Nephron (organoid): ENCODE measurements at regions not wholly inside any gene's neighbourhood (a gene's known extent, or its start where the extent isn't known, plus 50 kb on each side); places are given as distances from the start of the nearest gene placed in this dataset.

Experiments used
- H3K27ac Mint-ChIP-seq, 3 experiments: 2 replicates each; pipeline ENCODE4 v1.8.0; 2020; ENCODE audit warnings: mixed read lengths in 3 of 3, mild to moderate bottlenecking in 2 of 3, moderate library complexity in 1 of 3
- H3K27me3 Mint-ChIP-seq: 2 replicates; pipeline ENCODE4 v1.8.0; 2021; ENCODE audit warnings: low read depth, mild to moderate bottlenecking, moderate library complexity, mixed read lengths
- H3K36me3 Mint-ChIP-seq: 2 replicates; pipeline ENCODE4 v1.8.0; 2020; ENCODE audit warnings: low read depth, mixed read lengths
- H3K4me1 Mint-ChIP-seq: 2 replicates; pipeline ENCODE4 v1.8.0; 2020; ENCODE audit warnings: mixed read lengths
- H3K4me3 Mint-ChIP-seq, 3 experiments: 2 replicates each; pipeline ENCODE4 v1.8.0; 2020; ENCODE audit warnings: mild to moderate bottlenecking in 3 of 3, mixed read lengths in 3 of 3, moderate library complexity in 2 of 3
- H3K9me3 Mint-ChIP-seq: 2 replicates; pipeline ENCODE4 v1.8.0; 2020; ENCODE audit warnings: mixed read lengths
- TF ChIP-seq, protein P1 (sequence below), 3 experiments: fragments of 200-600 bp; sonication (generic); IDR thresholded peaks; one replicate each; pipeline ENCODE4 v1.5.0; 2021; ENCODE audit warnings: antibody characterized with exemption in 3 of 3; ENCODE audit not compliant: unreplicated experiment in 3 of 3

DNA sequence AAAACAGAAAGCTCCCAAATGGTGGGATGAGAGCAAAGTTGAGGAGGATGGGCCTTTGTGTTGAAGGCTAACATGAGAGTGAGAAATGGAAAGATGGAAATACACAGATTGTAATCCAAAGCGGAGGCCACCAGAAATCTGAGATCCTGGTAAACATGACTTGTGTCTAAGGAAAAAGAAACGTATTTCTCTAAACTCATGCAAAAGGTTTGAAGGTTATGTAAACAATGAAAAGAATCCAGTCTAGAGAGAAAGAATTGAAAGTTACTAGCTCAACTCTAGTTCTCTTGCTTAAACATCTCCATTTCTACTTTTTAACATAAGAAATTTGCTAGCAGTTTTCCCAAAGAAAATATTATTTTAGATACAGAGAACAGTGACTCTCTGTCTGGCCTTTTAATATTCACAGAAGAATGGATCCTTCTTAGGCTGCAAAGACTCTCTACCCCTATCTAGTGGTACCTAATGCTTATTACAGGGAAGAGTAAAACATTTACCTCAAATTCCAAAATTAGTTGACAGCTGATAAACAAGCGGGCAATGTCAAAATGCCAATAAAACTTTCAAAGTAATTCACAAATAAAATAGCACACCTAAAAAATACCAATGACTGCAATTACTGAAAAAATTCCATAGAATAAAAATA is 75.8 kb upstream of the SOX5 start:
- TF ChIP-seq, protein P1, sequence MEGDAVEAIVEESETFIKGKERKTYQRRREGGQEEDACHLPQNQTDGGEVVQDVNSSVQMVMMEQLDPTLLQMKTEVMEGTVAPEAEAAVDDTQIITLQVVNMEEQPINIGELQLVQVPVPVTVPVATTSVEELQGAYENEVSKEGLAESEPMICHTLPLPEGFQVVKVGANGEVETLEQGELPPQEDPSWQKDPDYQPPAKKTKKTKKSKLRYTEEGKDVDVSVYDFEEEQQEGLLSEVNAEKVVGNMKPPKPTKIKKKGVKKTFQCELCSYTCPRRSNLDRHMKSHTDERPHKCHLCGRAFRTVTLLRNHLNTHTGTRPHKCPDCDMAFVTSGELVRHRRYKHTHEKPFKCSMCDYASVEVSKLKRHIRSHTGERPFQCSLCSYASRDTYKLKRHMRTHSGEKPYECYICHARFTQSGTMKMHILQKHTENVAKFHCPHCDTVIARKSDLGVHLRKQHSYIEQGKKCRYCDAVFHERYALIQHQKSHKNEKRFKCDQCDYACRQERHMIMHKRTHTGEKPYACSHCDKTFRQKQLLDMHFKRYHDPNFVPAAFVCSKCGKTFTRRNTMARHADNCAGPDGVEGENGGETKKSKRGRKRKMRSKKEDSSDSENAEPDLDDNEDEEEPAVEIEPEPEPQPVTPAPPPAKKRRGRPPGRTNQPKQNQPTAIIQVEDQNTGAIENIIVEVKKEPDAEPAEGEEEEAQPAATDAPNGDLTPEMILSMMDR (IDR thresholded peaks at IDR 0.05; ENCODE audit: unreplicated experiment in 3 of 3): peak; percentile 9 to 52 (median 28)
- H3K4me3 Mint-ChIP-seq: no peak overlapping the region

GRCh38 chr12:24023081-24023480 is 73.6 kb upstream of the SOX5 start:
- Mint-ChIP-seq H3K27ac (no peak overlapping the region), H3K9me3 (no peaks in the 10 kb centered on the region), H3K36me3 (no peaks in the 10 kb centered on the region), H3K4me3 (no peak overlapping the region), H3K4me1 (no peaks in the 10 kb centered on the region), H3K27me3 (no peaks in the 10 kb centered on the region)
- TF ChIP-seq, protein P1 (IDR thresholded peaks at IDR 0.05; ENCODE audit: unreplicated experiment in 3 of 3): no peak

More for the DNA sequence above, 75.8 kb upstream of the SOX5 start:
- H3K36me3 Mint-ChIP-seq: peaks cover 3% of the 10 kb centered on the region
- no peak overlapping the region for H3K27ac Mint-ChIP-seq
- H3K27me3 Mint-ChIP-seq: no peaks in the 10 kb centered on the region
- H3K4me1 Mint-ChIP-seq: no peaks in the 10 kb centered on the region
- no peaks in the 10 kb centered on the region for H3K9me3 Mint-ChIP-seq

GRCh38 chr12:24021164-24021502 is 71.7 kb upstream of the SOX5 start:
- Mint-ChIP-seq H3K27ac (no peak overlapping the region), H3K4me3 (no peak overlapping the region), H3K36me3 (no peaks in the 10 kb centered on the region), H3K4me1 (no peaks in the 10 kb centered on the region), H3K27me3 (no peaks in the 10 kb centered on the region), H3K9me3 (no peaks in the 10 kb centered on the region)
- TF ChIP-seq, protein P1 (IDR thresholded peaks at IDR 0.05; ENCODE audit: unreplicated experiment in 3 of 3): no peak

- Mint-ChIP-seq H3K4me1 (no peaks in the 10 kb centered on the region), H3K36me3 (no peaks in the 10 kb centered on the region), H3K27me3 (no peaks in the 10 kb centered on the region), H3K4me3 (no peak overlapping the region), H3K9me3 (no peaks in the 10 kb centered on the region), H3K27ac (no peak overlapping the region)
- TF ChIP-seq, protein P1 (IDR thresholded peaks at IDR 0.05; ENCODE audit: unreplicated experiment in 3 of 3): no peak
Observed at GRCh38 chr12:24020397-24021163, 71.1 kb upstream of the SOX5 start.

DNA sequence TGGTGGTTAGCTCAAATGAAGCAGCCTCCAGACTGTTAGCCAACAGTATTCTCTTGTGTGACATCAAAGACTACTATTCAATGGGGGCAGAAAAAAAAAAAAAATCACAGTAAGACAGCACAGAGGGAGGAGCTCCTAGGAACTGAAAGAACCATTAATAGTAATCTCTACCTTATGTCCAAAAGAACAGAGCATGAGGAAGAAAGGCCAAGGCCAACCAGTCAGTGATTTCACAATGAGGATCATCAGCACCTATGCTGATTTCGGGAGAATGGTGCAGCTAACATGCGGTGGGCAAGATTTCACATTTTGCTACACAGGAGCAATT is 66.3 kb upstream of the SOX5 start:
- TF ChIP-seq, protein P1 (IDR thresholded peaks at IDR 0.05; ENCODE audit: unreplicated experiment in 3 of 3): no peak
- H3K27me3 Mint-ChIP-seq: no peaks in the 10 kb centered on the region
- H3K27ac Mint-ChIP-seq: no peak overlapping the region
- no peaks in the 10 kb centered on the region for H3K36me3 Mint-ChIP-seq
- no peaks in the 10 kb centered on the region for H3K4me1 Mint-ChIP-seq
- no peaks in the 10 kb centered on the region for H3K9me3 Mint-ChIP-seq
- H3K4me3 Mint-ChIP-seq: no peak overlapping the region
